ENCODE measurements at regions not wholly inside any gene's neighbourhood (a gene's known extent, or its start where the extent isn't known, plus 50 kb on each side); places are given as distances from the start of the nearest gene placed in this dataset.

DNA sequence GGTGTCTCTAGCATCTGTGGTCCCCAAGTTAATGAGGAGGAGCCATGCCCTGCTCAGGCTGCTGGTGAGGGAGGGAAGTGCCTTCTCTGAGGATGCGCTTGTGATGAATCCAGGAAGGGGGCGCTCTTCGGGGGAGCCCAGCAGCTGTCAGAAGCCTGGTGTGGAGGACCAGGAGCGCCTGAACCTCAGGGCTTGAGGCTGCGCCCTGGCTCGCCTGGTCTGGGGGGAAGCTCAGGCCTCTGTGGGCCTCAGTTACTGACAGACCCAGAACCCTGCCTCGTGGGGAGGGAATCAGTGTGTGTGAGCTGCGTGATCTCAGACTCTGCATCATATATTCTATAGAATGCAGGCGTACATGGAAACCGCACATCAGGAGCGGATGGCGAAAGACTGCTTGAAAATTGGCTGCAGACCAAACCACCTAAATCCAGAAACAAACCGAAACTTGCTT is 126.1 kb downstream of the SEC14L1 start:
- POLR2A ChIA-PET = no interaction called here

DNA sequence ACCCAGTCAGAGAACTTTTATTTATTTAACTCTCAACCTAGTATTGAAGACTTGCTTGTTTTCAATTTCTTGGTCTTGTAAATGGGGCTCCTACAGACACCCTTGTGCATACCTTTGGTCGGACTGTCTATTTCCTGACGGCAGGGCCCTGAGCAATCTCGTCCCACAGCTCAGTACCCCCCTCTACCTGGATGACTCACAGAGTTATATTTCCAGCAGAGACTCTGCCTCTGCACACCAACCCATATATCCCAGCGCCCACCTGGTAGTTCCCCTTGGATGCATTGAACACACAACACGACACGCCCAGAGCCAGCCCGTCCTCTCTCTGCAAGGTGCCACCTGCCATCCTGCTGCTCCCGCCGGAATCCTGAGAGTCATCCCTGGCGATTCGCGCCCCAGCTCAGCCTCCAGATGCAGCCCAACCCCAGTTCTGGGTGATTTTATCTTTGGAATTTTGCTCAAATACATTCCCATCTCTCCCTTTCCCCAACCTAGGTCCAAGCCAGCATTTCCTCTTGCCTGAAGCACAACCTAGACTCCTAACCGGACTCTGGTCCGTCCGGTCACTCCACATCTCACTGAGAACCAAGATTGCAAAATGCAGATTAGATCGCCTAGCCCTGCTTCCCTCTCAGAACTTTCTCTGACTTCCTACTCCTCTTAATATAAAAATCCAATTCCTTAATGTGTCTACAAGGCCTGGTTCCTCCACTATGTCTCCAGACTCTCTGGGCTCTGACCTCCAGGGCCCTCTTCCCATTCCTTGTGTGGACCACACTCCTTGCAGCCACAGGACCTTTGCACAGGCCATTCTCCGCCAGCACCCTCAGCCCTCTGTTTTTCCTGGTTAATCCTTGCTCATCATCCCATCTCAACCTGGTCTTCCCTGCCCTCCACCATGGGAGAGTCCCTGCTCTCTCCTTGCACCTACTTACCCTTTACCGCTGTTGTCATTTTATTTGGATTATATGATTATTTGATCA is 129.2 kb downstream of the SEC14L1 start:
- Mint-ChIP-seq H3K36me3 (ENCODE audit: low read depth) (no peaks in the 10 kb centered on the region), H3K27ac (no peak overlapping the region), H3K9me3 (ENCODE audit: insufficient read depth) (no peaks in the 10 kb centered on the region), H3K4me3 (no peak overlapping the region), H3K4me1 (ENCODE audit: low read depth) (no peaks in the 10 kb centered on the region), H3K27me3 (ENCODE audit: low read depth) (peaks cover 5% of the 10 kb centered on the region)
- ChIA-PET CTCF (no interaction called here), POLR2A (no interaction called here)
- DNase-seq (no peak), ATAC-seq (no peak)

More for the DNA sequence above, 126.1 kb downstream of the SEC14L1 start:
- Mint-ChIP-seq H3K27ac (no peak overlapping the region), H3K4me1 (ENCODE audit: low read depth) (no peaks in the 10 kb centered on the region), H3K4me3 (no peak overlapping the region), H3K36me3 (ENCODE audit: low read depth) (no peaks in the 10 kb centered on the region), H3K9me3 (ENCODE audit: insufficient read depth) (no peaks in the 10 kb centered on the region), H3K27me3 (ENCODE audit: low read depth) (peaks cover 8% of the 10 kb centered on the region)
- ATAC-seq (no peak), DNase-seq (no peak)
- CTCF ChIA-PET = interaction anchor here (0.8 kb wide), 1 partner anchor 9 kb away, joined by 3 read pairs; no protein-coding TSS in a partner anchor

DNA sequence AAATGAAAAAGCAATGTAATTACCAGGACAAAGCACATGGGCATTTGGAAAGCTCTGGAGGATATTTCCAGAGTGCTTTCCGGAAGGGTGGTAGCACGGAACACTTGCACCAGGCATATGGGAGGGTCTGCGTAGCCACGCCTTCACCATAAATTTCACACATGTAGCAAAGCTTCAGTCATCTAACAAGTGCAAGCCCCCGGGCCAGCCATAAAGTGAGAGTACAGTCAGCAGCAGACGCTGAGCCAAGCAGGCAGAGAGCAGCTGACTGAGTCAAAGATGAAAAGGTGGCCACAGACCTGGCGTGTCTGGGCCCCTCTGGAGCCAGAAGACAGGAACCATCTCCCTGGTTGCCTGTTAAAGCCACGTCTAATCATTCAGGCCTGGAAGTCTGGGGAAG is 130.6 kb downstream of the SEC14L1 start:
- CTCF ChIA-PET = no interaction called here
- H3K9me3 Mint-ChIP-seq (ENCODE audit: insufficient read depth) = no peaks in the 10 kb centered on the region
- ATAC-seq (no peak), DNase-seq (no peak)
- H3K4me3 Mint-ChIP-seq = no peak overlapping the region
- no peak overlapping the region for H3K27ac Mint-ChIP-seq
- H3K27me3 Mint-ChIP-seq (ENCODE audit: low read depth) = peaks cover 7% of the 10 kb centered on the region
- POLR2A ChIA-PET = no interaction called here
- H3K4me1 Mint-ChIP-seq (ENCODE audit: low read depth) = no peaks in the 10 kb centered on the region
- H3K36me3 Mint-ChIP-seq (ENCODE audit: low read depth) = no peaks in the 10 kb centered on the region

DNA sequence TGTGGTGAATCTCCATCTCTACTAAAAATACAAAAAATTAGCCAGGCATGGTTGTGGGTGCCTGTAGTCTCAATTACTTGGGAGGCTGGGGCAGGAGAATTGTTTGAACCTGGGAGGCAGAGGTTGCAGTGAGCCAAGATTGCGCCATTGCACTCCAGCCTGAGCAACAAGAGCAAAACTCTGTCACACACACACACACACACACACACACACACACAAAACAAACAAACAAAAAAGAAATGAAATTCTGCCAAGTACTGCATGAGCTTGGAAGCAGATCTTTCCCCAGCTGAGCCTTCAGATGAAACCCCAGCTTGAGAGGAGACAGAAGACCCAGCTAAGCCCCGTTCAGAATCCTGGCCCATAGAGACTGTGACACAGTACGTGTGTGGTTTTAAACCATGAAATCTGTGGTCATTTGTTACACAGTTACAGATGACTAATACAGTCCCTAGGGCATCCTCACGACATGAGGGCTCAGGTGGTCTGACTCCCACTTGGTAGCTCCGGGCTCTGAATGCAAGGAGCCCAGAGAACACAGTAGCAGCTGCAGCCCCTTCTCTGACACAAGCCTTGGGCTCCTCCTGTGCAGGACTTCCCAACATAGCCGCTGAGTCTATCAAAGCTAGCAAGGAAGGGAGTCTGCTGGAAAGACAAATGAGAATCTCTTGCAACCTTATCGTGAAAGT is 132.8 kb downstream of the SEC14L1 start:
- H3K27me3 Mint-ChIP-seq (ENCODE audit: low read depth) = peaks cover 14% of the 10 kb centered on the region
- DNase-seq = no peak
- ATAC-seq = no peak
- CTCF ChIA-PET = no interaction called here
- H3K4me1 Mint-ChIP-seq (ENCODE audit: low read depth) = no peaks in the 10 kb centered on the region
- no peaks in the 10 kb centered on the region for H3K9me3 Mint-ChIP-seq (ENCODE audit: insufficient read depth)
- H3K27ac Mint-ChIP-seq = no peak overlapping the region
- POLR2A ChIA-PET = no interaction called here
- no peak overlapping the region for H3K4me3 Mint-ChIP-seq
- H3K36me3 Mint-ChIP-seq (ENCODE audit: low read depth) = no peaks in the 10 kb centered on the region

DNA sequence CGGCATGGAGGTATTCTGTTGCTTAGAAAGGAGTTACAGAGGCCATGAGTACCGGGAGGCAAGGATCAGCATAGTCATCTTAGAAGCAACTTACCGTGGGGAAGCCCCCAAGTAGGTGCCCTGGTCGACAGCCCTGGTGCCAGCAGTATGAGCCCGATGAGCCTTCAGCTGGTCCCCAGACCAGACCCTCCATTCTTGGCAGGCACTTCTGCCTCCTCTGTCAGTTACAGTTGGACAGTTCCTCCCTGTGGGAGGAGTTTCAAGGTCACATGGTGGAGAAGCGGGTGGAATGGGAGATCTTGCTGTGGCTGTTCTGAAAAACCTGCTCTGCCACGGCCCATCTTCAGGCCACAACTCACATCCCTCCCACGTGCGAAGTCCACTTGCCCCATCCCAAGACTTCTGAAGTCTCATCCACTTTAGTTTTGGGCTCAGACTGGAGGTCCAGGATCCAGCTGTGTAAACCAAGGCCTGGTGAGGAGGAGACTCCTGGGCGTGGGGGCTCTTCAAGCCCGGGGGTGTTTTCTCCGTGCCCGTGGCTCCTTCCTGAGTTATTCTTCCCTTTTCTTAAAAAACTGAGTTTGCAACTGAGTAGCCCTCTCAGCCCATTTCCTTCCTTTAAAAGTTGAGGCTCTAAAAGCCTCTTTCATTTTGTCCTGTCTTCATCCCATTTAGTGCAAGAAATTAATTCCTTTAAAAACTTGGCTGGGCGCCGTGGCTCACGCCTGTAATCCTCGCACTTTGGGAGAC is 133.5 kb downstream of the SEC14L1 start:
- POLR2A ChIA-PET = interaction anchor here (0.6 kb wide), 1 partner anchor 39 kb away, joined by 3 read pairs; no protein-coding TSS in a partner anchor
- no peaks in the 10 kb centered on the region for H3K36me3 Mint-ChIP-seq (ENCODE audit: low read depth)
- no peak overlapping the region for H3K27ac Mint-ChIP-seq
- H3K4me1 Mint-ChIP-seq (ENCODE audit: low read depth) = no peaks in the 10 kb centered on the region
- ATAC-seq = no peak
- H3K4me3 Mint-ChIP-seq = no peak overlapping the region
- DNase-seq = no peak
- H3K9me3 Mint-ChIP-seq (ENCODE audit: insufficient read depth) = no peaks in the 10 kb centered on the region
- CTCF ChIA-PET = no interaction called here
- peaks cover 15% of the 10 kb centered on the region for H3K27me3 Mint-ChIP-seq (ENCODE audit: low read depth)

DNA sequence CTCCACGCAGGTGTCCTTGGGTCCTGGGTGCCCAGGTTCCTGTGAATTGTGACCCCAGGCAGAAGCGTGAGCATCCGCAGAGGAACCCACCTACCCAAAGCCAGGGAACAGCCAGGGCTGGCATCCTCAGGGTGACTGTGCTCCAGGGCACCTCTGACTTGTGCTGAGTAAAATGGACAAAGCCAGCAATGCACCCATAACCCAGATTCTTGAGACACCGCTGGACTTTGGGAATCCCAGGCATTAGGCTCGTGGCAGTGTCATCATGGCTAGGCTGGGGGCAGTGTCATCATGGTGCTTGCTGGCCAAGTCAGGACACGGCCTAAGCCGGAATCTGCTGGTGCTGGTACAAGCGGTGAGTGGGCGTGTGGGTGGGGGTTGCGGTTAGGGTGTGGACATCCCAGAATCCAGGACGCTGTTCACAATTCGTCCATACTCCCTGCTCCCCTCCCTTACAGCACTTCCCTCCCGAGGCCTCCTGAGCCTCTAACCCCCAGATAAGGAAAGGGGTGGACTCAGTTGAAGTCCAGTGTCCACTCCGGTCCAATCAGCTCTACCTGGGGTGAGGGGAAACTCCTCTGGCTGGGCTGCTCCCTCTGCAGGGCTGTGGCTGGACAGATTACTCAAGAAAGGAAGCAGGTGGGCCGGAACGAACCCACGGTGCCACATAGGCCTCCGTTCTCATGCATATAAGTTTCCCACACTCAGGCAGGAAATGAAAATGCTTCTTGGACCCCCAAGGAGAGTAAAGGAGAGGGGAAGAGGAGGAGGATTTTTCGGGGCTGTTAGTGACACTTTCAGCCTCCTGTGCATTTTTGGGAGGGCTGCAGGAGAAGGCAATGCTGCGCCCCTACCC is 138.9 kb downstream of the SEC14L1 start:
- POLR2A ChIA-PET = no interaction called here
- Mint-ChIP-seq H3K4me1 (ENCODE audit: low read depth) (peaks cover 12% of the 10 kb centered on the region), H3K27me3 (ENCODE audit: low read depth) (peaks cover 45% of the 10 kb centered on the region), H3K4me3 (peak overlapping the region; percentile 70), H3K36me3 (ENCODE audit: low read depth) (no peaks in the 10 kb centered on the region), H3K9me3 (ENCODE audit: insufficient read depth) (no peaks in the 10 kb centered on the region), H3K27ac (no peak overlapping the region)
- ATAC-seq = no peak
- CTCF ChIA-PET = interaction anchor here (1.1 kb wide), 1 partner anchor 150 kb away, joined by 4 read pairs; no protein-coding TSS in a partner anchor
- DNase-seq = no peak

DNA sequence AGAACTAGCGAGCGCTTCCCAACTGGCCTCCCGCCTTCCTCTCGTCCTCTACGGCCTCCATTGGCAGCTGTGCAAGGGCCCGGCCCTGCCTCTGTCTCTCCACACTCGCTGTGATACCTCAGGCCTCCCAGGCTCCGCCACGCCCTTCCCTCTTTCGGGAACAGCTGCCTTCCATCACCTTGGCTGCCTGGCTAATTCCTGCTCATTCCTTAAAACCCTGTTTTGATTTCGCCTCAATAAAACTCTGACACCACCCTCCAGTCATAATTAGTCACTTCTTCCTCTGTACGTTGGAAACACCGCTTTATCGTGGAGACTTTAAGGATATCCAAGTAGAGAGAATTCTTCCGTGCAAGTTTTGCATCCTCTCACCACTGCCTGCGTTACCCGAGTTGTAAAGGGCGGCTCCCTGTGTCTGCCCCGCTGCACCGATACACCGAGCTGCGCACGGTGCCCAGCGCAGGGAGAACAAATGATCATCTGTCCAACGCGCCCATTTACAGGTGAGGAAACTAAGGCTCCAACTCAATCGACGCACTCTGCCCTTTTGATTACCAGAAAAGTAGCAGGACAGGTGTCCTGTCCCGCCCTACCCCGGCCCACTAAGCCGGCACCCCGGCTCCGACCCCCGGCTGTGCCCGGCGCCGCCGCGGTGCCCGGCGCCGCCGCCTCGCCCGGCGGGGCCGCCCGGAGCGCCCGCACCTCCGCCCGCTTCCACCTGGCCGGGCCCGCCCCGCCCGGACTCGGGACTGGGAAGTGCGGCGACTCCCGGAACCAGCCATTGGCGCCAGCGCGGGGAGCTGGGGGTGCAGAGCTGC is 139.7 kb downstream of the SEC14L1 start:
- Mint-ChIP-seq H3K4me3 (peak overlapping the region; percentile 70), H3K4me1 (ENCODE audit: low read depth) (peaks cover 12% of the 10 kb centered on the region), H3K27ac (peak overlapping the region; percentile 33), H3K9me3 (ENCODE audit: insufficient read depth) (no peaks in the 10 kb centered on the region), H3K36me3 (ENCODE audit: low read depth) (no peaks in the 10 kb centered on the region), H3K27me3 (ENCODE audit: low read depth) (peaks cover 45% of the 10 kb centered on the region)
- ATAC-seq = peak; percentile 13
- ChIA-PET POLR2A (no interaction called here), CTCF (no interaction called here)
- DNase-seq = no peak

DNA sequence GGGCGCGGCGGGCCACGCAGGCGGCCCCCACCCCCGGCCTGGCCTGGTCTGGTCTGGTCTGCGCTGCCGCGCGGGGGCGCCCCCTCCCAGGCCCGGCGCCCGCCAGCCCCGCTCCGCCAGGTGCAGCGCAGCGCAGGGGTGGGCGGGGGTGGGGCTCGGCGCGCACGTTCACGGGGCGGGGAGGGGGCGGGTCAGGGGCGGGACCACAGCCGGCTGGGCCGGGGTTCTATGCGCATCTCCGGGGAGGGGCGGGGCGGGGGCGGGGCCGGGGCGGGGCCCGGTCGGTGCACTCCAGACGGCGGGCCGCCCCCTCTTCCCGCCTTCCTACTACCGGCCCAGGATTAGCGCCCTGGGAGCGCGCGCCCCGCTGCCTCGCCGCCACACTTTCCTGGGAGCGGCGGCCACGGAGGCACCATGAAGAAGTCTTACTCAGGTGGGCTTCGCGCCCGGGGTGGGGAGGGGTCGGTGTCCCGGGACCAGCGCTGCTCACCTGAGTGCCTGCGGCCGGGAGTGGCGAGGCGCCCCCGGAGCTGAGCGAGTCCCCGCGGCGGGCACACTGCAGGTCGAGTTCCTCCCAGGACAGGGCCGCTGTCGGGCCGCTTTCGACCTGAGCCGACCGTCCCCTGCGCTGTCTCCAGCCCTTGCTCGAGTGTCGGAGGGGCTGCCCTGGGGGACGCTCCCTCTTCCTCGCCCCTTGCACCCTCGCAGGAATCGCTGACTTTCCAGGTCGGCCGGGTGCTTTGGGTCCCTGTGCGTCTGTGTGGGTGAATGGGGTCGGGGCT is 140.5 kb downstream of the SEC14L1 start:
- CTCF ChIA-PET = no interaction called here
- peaks cover 16% of the 10 kb centered on the region for H3K4me1 Mint-ChIP-seq (ENCODE audit: low read depth)

DNA sequence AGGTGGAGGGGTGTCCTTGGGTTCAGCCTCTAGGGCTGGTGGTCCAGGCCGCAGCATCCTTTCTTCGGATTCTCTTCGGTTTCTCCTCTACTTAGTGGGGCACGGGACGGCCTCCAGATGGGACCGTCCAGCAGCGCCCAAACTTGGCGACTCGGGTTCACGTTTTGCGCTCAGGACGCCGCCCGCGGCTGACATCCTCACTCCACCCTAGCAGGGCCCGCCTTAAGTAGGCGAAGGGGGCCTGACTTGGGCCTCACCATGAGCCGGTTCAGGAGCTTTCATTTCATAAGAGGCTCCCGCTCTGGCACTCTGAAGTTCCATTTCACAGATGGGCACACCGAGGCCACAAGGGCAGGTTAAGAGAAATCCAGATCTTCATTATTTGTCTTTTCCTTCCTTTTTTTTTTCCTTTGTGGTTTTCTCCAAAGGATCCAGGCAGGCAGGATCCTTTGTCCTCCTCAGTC is 141.2 kb downstream of the SEC14L1 start:
- ChIA-PET POLR2A (interaction anchor here (0.5 kb wide), 1 partner anchor 732 kb away, joined by 3 read pairs; no protein-coding TSS in a partner anchor), CTCF (no interaction called here)
- Mint-ChIP-seq H3K36me3 (ENCODE audit: low read depth) (no peaks in the 10 kb centered on the region), H3K27ac (peak overlapping the region; percentile 70), H3K9me3 (ENCODE audit: insufficient read depth) (no peaks in the 10 kb centered on the region), H3K4me3 (peak overlapping the region; percentile 71), H3K4me1 (ENCODE audit: low read depth) (peaks cover 16% of the 10 kb centered on the region), H3K27me3 (ENCODE audit: low read depth) (peaks cover 42% of the 10 kb centered on the region)
- DNase-seq (no peak), ATAC-seq (no peak)

More for the DNA sequence above, 140.5 kb downstream of the SEC14L1 start:
- H3K4me3 Mint-ChIP-seq = peak overlapping the region; percentile 71
- ATAC-seq (peak; percentile 93), DNase-seq (peak; percentile 60)
- POLR2A ChIA-PET = no interaction called here
- H3K27me3 Mint-ChIP-seq (ENCODE audit: low read depth) = peaks cover 42% of the 10 kb centered on the region
- no peaks in the 10 kb centered on the region for H3K9me3 Mint-ChIP-seq (ENCODE audit: insufficient read depth)
- peak overlapping the region; percentile 70 for H3K27ac Mint-ChIP-seq
- no peaks in the 10 kb centered on the region for H3K36me3 Mint-ChIP-seq (ENCODE audit: low read depth)

Measured in activated CD8-positive, alpha-beta T cell treated with anti-CD3 and anti-CD28 coated beads, Interleukin-2, amount 10 ng/mL, durations not matched to agents 7 days and 5 days (primary cell).